Keratinocyte (primary cell): ENCODE measurements at regions not wholly inside any gene's neighbourhood (a gene's known extent, or its start where the extent isn't known, plus 50 kb on each side); places are given as distances from the start of the nearest gene placed in this dataset.

Source experiments
- DNase-seq: peaks from one replicate; pipeline ENCODE4 v3.0.0-alpha.2; 2011; ENCODE audit warnings: low read depth, missing footprints, low spot score
- FAIRE-seq: peaks from 2 replicates; lab custom pipeline; 2011; peaks lifted over from hg19 to GRCh38; lab: Jason Lieb, UNC
- H2AFZ ChIP-seq: 2 replicates; pipeline ENCODE4 v1.6.0; 2012; ENCODE audit warnings: low read length, control low read depth, inconsistent platforms; ENCODE audit not compliant: control insufficient read depth
- H3K27ac ChIP-seq: 2 replicates; pipeline ENCODE4 v1.5.1; 2011; ENCODE audit warnings: low read length; ENCODE audit not compliant: control insufficient read depth, insufficient read depth
- H3K27me3 ChIP-seq: 3 replicates; pipeline ENCODE4 v1.6.0; 2011; ENCODE audit warnings: low read length; ENCODE audit not compliant: control insufficient read depth, insufficient read depth; ENCODE audit errors: extremely low read depth
- H3K36me3 ChIP-seq, 2 experiments: 2 replicates in 1 of 2; 3 replicates in 1 of 2; pipeline ENCODE4 v1.5.1; 2011; ENCODE audit warnings: low read length in 2 of 2, mild to moderate bottlenecking in 1 of 2; ENCODE audit not compliant: control insufficient read depth in 2 of 2, insufficient read depth in 2 of 2; ENCODE audit errors: extremely low read depth in 1 of 2
- H3K4me1 ChIP-seq: 3 replicates; pipeline ENCODE4 v1.5.1; 2011; ENCODE audit warnings: low read length; ENCODE audit not compliant: control insufficient read depth, insufficient read depth; ENCODE audit errors: extremely low read depth
- H3K4me2 ChIP-seq: 3 replicates; pipeline ENCODE4 v1.6.0; 2011; ENCODE audit warnings: low read depth, low read length; ENCODE audit not compliant: control insufficient read depth, insufficient read depth; ENCODE audit errors: extremely low read depth
- H3K4me3 ChIP-seq, 3 experiments: fragments of 200-600 bp in 1 of 3; sonication (generic) in 1 of 3; 2 replicates in 2 of 3; 3 replicates in 1 of 3; pipeline ENCODE4 v1.5.1; 2011 to 2016; ENCODE audit warnings: low read length in 3 of 3, mild to moderate bottlenecking in 3 of 3, control low read depth in 2 of 3, inconsistent platforms in 1 of 3, low read depth in 1 of 3, mixed read lengths in 1 of 3, mixed run types in 1 of 3, moderate library complexity in 1 of 3; ENCODE audit not compliant: control insufficient read depth in 2 of 3, insufficient read depth in 2 of 3; ENCODE audit errors: extremely low read depth in 1 of 3
- H3K79me2 ChIP-seq: 2 replicates; pipeline ENCODE4 v1.6.0; 2012; ENCODE audit warnings: low read length; ENCODE audit not compliant: control insufficient read depth, insufficient read depth
- H3K9ac ChIP-seq: 3 replicates; pipeline ENCODE4 v1.6.0; 2011; ENCODE audit warnings: low read length; ENCODE audit not compliant: control insufficient read depth, insufficient read depth; ENCODE audit errors: extremely low read depth
- H3K9me1 ChIP-seq: 3 replicates; pipeline ENCODE4 v1.6.0; 2011; ENCODE audit warnings: low read length; ENCODE audit not compliant: control insufficient read depth, insufficient read depth; ENCODE audit errors: extremely low read depth
- H3K9me3 ChIP-seq: 2 replicates; pipeline ENCODE4 v1.5.1; 2012; ENCODE audit warnings: low read depth, low read length; ENCODE audit not compliant: control insufficient read depth
- H4K20me1 ChIP-seq: 3 replicates; pipeline ENCODE4 v1.6.0; 2011; ENCODE audit warnings: low read length; ENCODE audit not compliant: control insufficient read depth, insufficient read depth; ENCODE audit errors: extremely low read depth
- CTCF ChIP-seq, 3 experiments: IDR thresholded peaks in 1 of 3; conservative IDR thresholded peaks in 1 of 3; optimal IDR thresholded peaks in 1 of 3; 2 replicates in 2 of 3; 3 replicates in 1 of 3; pipeline versions ENCODE3 to v1.5.1; 2011; ENCODE audit warnings: low read length in 3 of 3, mild to moderate bottlenecking in 3 of 3, moderate library complexity in 2 of 3, control low read depth in 1 of 3, inconsistent platforms in 1 of 3; ENCODE audit not compliant: insufficient read depth in 2 of 3; ENCODE audit errors: extremely low read depth in 1 of 3
- EZH2 ChIP-seq: IDR thresholded peaks from one replicate; pipeline ENCODE4 v1.6.1; 2012; ENCODE audit warnings: inconsistent platforms, mild to moderate bottlenecking, low read length, moderate library complexity
- dilution Hi-C: fragments of 300-500 bp; cut with MboI; formaldehyde crosslinking; loops from one replicate; pipeline ENCODE4 v1.7.0; 2020; ENCODE audit warnings: low sequenced_read_pairs; ENCODE audit not compliant: extremely low pct_ligation_motif_present

- Histone ChIP-seq H3K4me3 (no peak overlapping the region), H3K4me2 (no peak overlapping the region), H3K4me1 (no peaks in the 10 kb centered on the region), H3K27ac (no peak overlapping the region), H2AFZ (no peak overlapping the region), H4K20me1 (no peaks in the 10 kb centered on the region), H3K79me2 (no peaks in the 10 kb centered on the region), H3K27me3 (peaks cover 4% of the 10 kb centered on the region), H3K36me3 (no peaks in the 10 kb centered on the region), H3K9me1 (no peaks in the 10 kb centered on the region), H3K9ac (no peak overlapping the region), H3K9me3 (no peaks in the 10 kb centered on the region)
- FAIRE-seq, result no peak
- dilution Hi-C loops, result no loop called here
- TF ChIP-seq EZH2 (no peak), CTCF (optimal IDR thresholded peaks at IDR 0.05 in 1 of 3, IDR thresholded peaks at IDR 0.05 in 1 of 3, conservative IDR thresholded peaks at IDR 0.05 in 1 of 3; ENCODE audit: extremely low read depth in 1 of 3, insufficient read depth in 2 of 3, low read length in 3 of 3) (no peak)
- DNase-seq, result no peak
Observed at GRCh38 chr4:38585871-38586270, 78.1 kb upstream of the KLF3 start.

- Histone ChIP-seq H3K4me2 (no peak overlapping the region), H4K20me1 (no peaks in the 10 kb centered on the region), H3K36me3 (no peaks in the 10 kb centered on the region), H3K27ac (no peak overlapping the region), H3K9me1 (no peaks in the 10 kb centered on the region), H3K79me2 (no peaks in the 10 kb centered on the region), H3K9ac (no peak overlapping the region), H3K9me3 (no peaks in the 10 kb centered on the region), H2AFZ (no peak overlapping the region), H3K4me3 (no peak overlapping the region), H3K27me3 (peaks cover 4% of the 10 kb centered on the region), H3K4me1 (no peaks in the 10 kb centered on the region)
- FAIRE-seq (no peak), DNase-seq (no peak)
- dilution Hi-C loops, result no loop called here
- TF ChIP-seq CTCF (optimal IDR thresholded peaks at IDR 0.05 in 1 of 3, IDR thresholded peaks at IDR 0.05 in 1 of 3, conservative IDR thresholded peaks at IDR 0.05 in 1 of 3; ENCODE audit: extremely low read depth in 1 of 3, insufficient read depth in 2 of 3, low read length in 3 of 3) (no peak), EZH2 (no peak)
Observed at GRCh38 chr4:38587106-38587505, 76.9 kb upstream of the KLF3 start.
